ENCODE measurements at regions not wholly inside any gene's neighbourhood (a gene's known extent, or its start where the extent isn't known, plus 50 kb on each side); places are given as distances from the start of the nearest gene placed in this dataset.

DNA sequence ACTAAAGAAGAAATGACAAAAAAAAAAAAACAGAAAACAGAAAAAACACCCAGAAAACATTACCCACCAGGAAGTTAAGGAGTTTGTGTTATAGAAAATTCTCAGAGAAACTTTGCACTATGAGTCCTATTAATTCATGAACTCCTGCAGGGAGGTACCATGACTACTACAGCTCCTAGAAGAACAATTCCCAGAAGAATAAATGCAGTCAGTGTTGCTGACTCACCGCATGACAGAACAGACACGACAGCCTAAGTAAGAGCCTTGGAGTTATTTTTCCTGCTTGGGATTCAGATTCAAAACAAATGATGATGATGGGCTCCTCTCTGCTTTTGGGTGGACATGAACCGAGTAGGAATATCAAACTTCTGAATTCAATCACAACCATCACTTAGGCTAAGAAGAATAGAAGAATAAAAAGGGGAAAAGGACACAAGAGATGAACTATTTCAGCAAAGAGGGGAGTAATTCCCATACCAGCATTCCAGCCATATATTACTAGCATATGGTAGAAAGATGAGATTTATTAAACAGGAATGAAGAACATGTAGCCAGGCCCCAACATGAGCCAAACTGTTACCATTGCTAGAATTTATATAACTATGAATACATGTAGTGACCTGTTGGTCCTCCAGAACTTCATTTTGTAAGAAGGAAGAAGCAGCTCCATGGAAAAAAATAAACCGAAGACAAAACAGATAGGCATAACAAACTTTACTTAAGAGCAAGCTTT lies 209.6 kb upstream of the PDE4D start:
- no peak overlapping the region for H3K27ac ChIP-seq
- no peaks in the 10 kb centered on the region for H3K27me3 ChIP-seq
- no peaks in the 10 kb centered on the region for H3K4me1 ChIP-seq
- H3K4me3 ChIP-seq, result no peak overlapping the region
- no peak for TF ChIP-seq POLR2A (IDR thresholded peaks at IDR 0.05)
- TF ChIP-seq, protein P1, sequence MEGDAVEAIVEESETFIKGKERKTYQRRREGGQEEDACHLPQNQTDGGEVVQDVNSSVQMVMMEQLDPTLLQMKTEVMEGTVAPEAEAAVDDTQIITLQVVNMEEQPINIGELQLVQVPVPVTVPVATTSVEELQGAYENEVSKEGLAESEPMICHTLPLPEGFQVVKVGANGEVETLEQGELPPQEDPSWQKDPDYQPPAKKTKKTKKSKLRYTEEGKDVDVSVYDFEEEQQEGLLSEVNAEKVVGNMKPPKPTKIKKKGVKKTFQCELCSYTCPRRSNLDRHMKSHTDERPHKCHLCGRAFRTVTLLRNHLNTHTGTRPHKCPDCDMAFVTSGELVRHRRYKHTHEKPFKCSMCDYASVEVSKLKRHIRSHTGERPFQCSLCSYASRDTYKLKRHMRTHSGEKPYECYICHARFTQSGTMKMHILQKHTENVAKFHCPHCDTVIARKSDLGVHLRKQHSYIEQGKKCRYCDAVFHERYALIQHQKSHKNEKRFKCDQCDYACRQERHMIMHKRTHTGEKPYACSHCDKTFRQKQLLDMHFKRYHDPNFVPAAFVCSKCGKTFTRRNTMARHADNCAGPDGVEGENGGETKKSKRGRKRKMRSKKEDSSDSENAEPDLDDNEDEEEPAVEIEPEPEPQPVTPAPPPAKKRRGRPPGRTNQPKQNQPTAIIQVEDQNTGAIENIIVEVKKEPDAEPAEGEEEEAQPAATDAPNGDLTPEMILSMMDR (IDR thresholded peaks at IDR 0.05), result no peak
- DNase-seq, result no peak
- H3K36me3 ChIP-seq, result no peaks in the 10 kb centered on the region
- no peaks in the 10 kb centered on the region for H3K9me3 ChIP-seq

DNA sequence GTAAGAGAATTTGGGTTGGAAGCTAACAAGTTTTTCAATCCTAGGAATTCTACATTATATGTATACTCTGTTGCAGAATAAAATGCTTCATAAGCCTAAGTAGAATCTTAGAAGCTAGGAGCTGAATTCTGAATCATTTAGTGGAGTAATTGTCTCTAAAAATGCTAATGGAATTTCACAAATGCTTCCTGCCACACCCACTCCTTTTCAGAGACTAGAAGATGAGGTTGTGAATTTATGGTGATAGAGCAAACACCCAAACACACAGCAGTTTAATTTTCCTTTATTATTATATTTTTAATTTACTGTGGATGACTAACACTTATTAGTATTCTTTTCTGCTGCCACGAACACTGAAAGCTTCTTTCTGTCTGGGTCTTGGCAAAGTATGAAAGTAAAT lies 208.0 kb upstream of the PDE4D start:
- no peak overlapping the region for H3K27ac ChIP-seq
- DNase-seq, result no peak

GRCh38 chr5:60092671-60093422 lies 199.3 kb upstream of the PDE4D start:
- TF ChIP-seq, protein P1 (IDR thresholded peaks at IDR 0.05), result no peak
- no peak for TF ChIP-seq POLR2A (IDR thresholded peaks at IDR 0.05)
- Histone ChIP-seq H3K9me3 (no peaks in the 10 kb centered on the region), H3K36me3 (no peaks in the 10 kb centered on the region), H3K27ac (no peak overlapping the region), H3K27me3 (no peaks in the 10 kb centered on the region), H3K4me3 (no peak overlapping the region), H3K4me1 (no peaks in the 10 kb centered on the region)
- DNase-seq, result no peak

More for the DNA sequence above, 208.0 kb upstream of the PDE4D start:
- no peaks in the 10 kb centered on the region for H3K36me3 ChIP-seq
- H3K9me3 ChIP-seq, result no peaks in the 10 kb centered on the region
- no peak overlapping the region for H3K4me3 ChIP-seq
- H3K27me3 ChIP-seq, result no peaks in the 10 kb centered on the region
- TF ChIP-seq POLR2A (IDR thresholded peaks at IDR 0.05), result no peak
- TF ChIP-seq, protein P1 (IDR thresholded peaks at IDR 0.05), result no peak
- H3K4me1 ChIP-seq, result no peaks in the 10 kb centered on the region

DNA sequence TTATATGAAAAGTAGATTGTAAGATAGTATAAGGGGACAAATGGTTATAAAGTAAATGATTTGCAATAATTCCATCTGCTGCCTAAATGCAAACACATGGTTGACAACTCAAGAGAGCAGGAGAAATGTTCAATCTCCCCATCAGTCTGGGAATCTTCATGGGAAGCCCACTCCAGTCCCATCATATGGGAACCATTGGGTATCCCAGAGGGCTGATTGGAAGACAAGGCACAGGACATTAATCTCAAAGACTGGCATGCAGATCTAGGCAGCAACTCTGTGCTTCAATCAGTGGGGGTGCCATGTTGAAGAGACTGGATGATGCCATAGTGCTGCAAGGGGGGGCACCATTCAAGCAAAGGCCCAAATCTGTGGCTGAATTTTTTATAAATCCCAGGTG lies 193.1 kb upstream of the PDE4D start:
- no peak overlapping the region for H3K27ac ChIP-seq
- H3K9me3 ChIP-seq, result no peaks in the 10 kb centered on the region
- no peak overlapping the region for H3K4me3 ChIP-seq
- H3K4me1 ChIP-seq, result no peaks in the 10 kb centered on the region
- no peak for DNase-seq
- H3K27me3 ChIP-seq, result no peaks in the 10 kb centered on the region
- no peaks in the 10 kb centered on the region for H3K36me3 ChIP-seq
- no peak for TF ChIP-seq POLR2A (IDR thresholded peaks at IDR 0.05)
- TF ChIP-seq, protein P1 (IDR thresholded peaks at IDR 0.05), result no peak

DNA sequence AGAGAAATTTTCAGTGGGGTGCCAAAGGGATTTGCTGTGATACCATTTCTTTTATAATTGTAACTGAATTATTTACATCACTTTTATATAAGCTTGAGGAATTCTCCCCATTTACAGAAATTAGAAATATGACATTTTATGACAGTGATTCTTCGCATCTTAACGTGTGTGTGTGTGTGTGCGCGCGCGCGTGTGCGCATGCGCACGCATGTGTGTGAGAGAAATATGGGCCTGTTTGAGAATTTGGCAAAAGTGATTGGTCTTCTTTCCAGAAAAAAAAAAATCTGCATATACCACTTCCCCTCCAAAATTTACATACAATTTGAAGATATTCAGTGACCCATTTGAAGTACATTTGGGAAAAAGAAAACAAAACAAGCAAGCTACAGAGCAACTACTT lies 190.7 kb upstream of the PDE4D start:
- TF ChIP-seq POLR2A (IDR thresholded peaks at IDR 0.05), result no peak
- TF ChIP-seq, protein P1 (IDR thresholded peaks at IDR 0.05), result no peak
- H3K9me3 ChIP-seq, result no peaks in the 10 kb centered on the region
- no peak overlapping the region for H3K4me3 ChIP-seq
- DNase-seq, result no peak
- H3K27ac ChIP-seq, result no peak overlapping the region
- no peaks in the 10 kb centered on the region for H3K27me3 ChIP-seq
- no peaks in the 10 kb centered on the region for H3K36me3 ChIP-seq
- H3K4me1 ChIP-seq, result no peaks in the 10 kb centered on the region
